GM21576 (cell line): ENCODE measurements at regions not wholly inside any gene's neighbourhood (a gene's known extent, or its start where the extent isn't known, plus 50 kb on each side); places are given as distances from the start of the nearest gene placed in this dataset.
"Not testable (repeated sequence)": the region's sequence is repeated elsewhere in the genome, so short reads cannot be mapped to it uniquely, and the experiment has no call there.

Experiments used
- ATAC-seq: cut with Tn5 transposase; IDR thresholded peaks from one replicate; pipeline ENCODE4 v1.9.1; 2021; ENCODE audit warnings: mild to moderate bottlenecking, moderate library complexity; ENCODE audit not compliant: unreplicated experiment

- ATAC-seq = no peak
Measured at GRCh38 chr19:28638445-28638844, 574.5 kb downstream of the UQCRFS1 start.

- ATAC-seq = no peak
Measured at GRCh38 chr19:28636706-28637105, 576.2 kb downstream of the UQCRFS1 start.

- no peak for ATAC-seq
Measured at GRCh38 chr19:28636016-28636629, 576.8 kb downstream of the UQCRFS1 start.

GRCh38 chr19:28634837-28635236 is 578.1 kb downstream of the UQCRFS1 start:
- ATAC-seq = no peak

GRCh38 chr19:28634019-28634328 is 579.0 kb downstream of the UQCRFS1 start:
- ATAC-seq = no peak

GRCh38 chr19:28633319-28634018 is 579.5 kb downstream of the UQCRFS1 start:
- ATAC-seq = no peak

- ATAC-seq = no peak
Measured at GRCh38 chr19:28632371-28633080, 580.4 kb downstream of the UQCRFS1 start.

- ATAC-seq = no peak
Measured at GRCh38 chr19:28631961-28632360, 581.0 kb downstream of the UQCRFS1 start.

GRCh38 chr19:28627669-28628068 is 585.3 kb downstream of the UQCRFS1 start:
- no peak for ATAC-seq

GRCh38 chr19:28626407-28626806 is 586.5 kb downstream of the UQCRFS1 start:
- ATAC-seq = not testable (repeated sequence)

GRCh38 chr19:28619816-28620429 is 593.0 kb downstream of the UQCRFS1 start:
- ATAC-seq = no peak

- ATAC-seq = no peak
Measured at GRCh38 chr19:28618504-28618903, 594.4 kb downstream of the UQCRFS1 start.

GRCh38 chr19:28615966-28616365 is 597.0 kb downstream of the UQCRFS1 start:
- ATAC-seq = no peak

GRCh38 chr19:28615546-28615916 is 597.4 kb downstream of the UQCRFS1 start:
- ATAC-seq = no peak

- no peak for ATAC-seq
Measured at GRCh38 chr19:28614634-28615545, 598.1 kb downstream of the UQCRFS1 start.

- no peak for ATAC-seq
Measured at GRCh38 chr19:28612275-28612769, 600.6 kb downstream of the UQCRFS1 start.

- not testable (repeated sequence) for ATAC-seq
Measured at GRCh38 chr19:28611227-28611914, 601.6 kb downstream of the UQCRFS1 start.

GRCh38 chr19:28610731-28611130 is 602.2 kb downstream of the UQCRFS1 start:
- ATAC-seq = no peak

GRCh38 chr19:28609944-28610343 is 603.0 kb downstream of the UQCRFS1 start:
- ATAC-seq = no peak
